Esophagus squamous epithelium (tissue), 5 donors: ENCODE measurements at regions not wholly inside any gene's neighbourhood (a gene's known extent, or its start where the extent isn't known, plus 50 kb on each side); places are given as distances from the start of the nearest gene placed in this dataset.

Experiments used
- DNase-seq: peaks from one replicate; lab custom pipeline; 2025; lab: John Stamatoyannopoulos, UW
- H3K27ac ChIP-seq, 4 donors: fragments of 200-600 bp; sonication (generic); one replicate each; pipeline ENCODE4 v1.5.1; 2016 to 2019; ENCODE audit warnings: mild to moderate bottlenecking in 1 of 4
- H3K27me3 ChIP-seq, 4 donors: fragments of 200-600 bp; sonication (generic); 1 replicate in 3 of 4; 2 replicates in 1 of 4; pipeline versions ENCODE4 v1.5.1 to v1.6.0; 2017 to 2021; ENCODE audit warnings: antibody characterized with exemption in 1 of 4
- H3K36me3 ChIP-seq, 3 donors: fragments of 200-600 bp; sonication (generic); one replicate each; pipeline ENCODE4 v1.5.1; 2016 to 2019
- H3K4me1 ChIP-seq, 3 donors: fragments of 200-600 bp; sonication (generic); one replicate each; pipeline ENCODE4 v1.5.1; 2017 to 2019
- H3K4me3 ChIP-seq, 4 donors: fragments of 200-600 bp; sonication (generic); 1 replicate in 3 of 4; 2 replicates in 1 of 4; pipeline ENCODE4 v1.5.1; 2016 to 2019; ENCODE audit warnings: mild to moderate bottlenecking in 2 of 4, moderate library complexity in 1 of 4
- H3K9me3 ChIP-seq, 3 donors: fragments of 200-600 bp; sonication (generic); one replicate each; pipeline ENCODE4 v1.5.1; 2016 to 2019
- POLR2A ChIP-seq, 4 donors: fragments of 450-650 bp; IDR thresholded peaks; one replicate each; pipeline ENCODE4 v1.6.1; 2017; ENCODE audit warnings: antibody characterized with exemption in 4 of 4, mild to moderate bottlenecking in 4 of 4, moderate library complexity in 3 of 4
- WGBS, 2 donors: methylation state at CpG; one replicate each; pipeline ENCODE4 v1.1.5; 2018; 5-methylcytosine and 5-hydroxymethylcytosine counted together
- intact Hi-C: fragments of 100-400 bp; cut with DNase I; formaldehyde crosslinking; loops from one replicate; pipeline ENCODE4 v1.15.0; 2022
- TF ChIP-seq, protein P1 (sequence below), 6 experiments: fragments of 450-650 bp in 4 of 6; fragments of 200-600 bp in 2 of 6; sonication (generic) in 2 of 6; IDR thresholded peaks; one replicate each; pipeline ENCODE4 v1.5.1; 2016 to 2019; ENCODE audit warnings: antibody characterized with exemption in 6 of 6, mild to moderate bottlenecking in 4 of 6, moderate library complexity in 4 of 6
- donor health status: DM: yes; HTN: yes; CAD: no.

GRCh38 chr1:228823200-228823599, 87.9 kb downstream of the RHOU start:
- TF ChIP-seq, protein P1, sequence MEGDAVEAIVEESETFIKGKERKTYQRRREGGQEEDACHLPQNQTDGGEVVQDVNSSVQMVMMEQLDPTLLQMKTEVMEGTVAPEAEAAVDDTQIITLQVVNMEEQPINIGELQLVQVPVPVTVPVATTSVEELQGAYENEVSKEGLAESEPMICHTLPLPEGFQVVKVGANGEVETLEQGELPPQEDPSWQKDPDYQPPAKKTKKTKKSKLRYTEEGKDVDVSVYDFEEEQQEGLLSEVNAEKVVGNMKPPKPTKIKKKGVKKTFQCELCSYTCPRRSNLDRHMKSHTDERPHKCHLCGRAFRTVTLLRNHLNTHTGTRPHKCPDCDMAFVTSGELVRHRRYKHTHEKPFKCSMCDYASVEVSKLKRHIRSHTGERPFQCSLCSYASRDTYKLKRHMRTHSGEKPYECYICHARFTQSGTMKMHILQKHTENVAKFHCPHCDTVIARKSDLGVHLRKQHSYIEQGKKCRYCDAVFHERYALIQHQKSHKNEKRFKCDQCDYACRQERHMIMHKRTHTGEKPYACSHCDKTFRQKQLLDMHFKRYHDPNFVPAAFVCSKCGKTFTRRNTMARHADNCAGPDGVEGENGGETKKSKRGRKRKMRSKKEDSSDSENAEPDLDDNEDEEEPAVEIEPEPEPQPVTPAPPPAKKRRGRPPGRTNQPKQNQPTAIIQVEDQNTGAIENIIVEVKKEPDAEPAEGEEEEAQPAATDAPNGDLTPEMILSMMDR (IDR thresholded peaks at IDR 0.05) = no peak
- TF ChIP-seq POLR2A (IDR thresholded peaks at IDR 0.05) = no peak
- Histone ChIP-seq H3K9me3 (no peaks in the 10 kb centered on the region), H3K4me3 (no peak overlapping the region), H3K4me1 (no peaks in the 10 kb centered on the region), H3K27me3 (no peaks in the 10 kb centered on the region), H3K36me3 (no peaks in the 10 kb centered on the region), H3K27ac (no peak overlapping the region)
- intact Hi-C loops = no loop called here
- WGBS, 2 donors = 41 to 49% methylated on average over 3 of the region's 3 CpGs
- DNase-seq = no peak

DNA sequence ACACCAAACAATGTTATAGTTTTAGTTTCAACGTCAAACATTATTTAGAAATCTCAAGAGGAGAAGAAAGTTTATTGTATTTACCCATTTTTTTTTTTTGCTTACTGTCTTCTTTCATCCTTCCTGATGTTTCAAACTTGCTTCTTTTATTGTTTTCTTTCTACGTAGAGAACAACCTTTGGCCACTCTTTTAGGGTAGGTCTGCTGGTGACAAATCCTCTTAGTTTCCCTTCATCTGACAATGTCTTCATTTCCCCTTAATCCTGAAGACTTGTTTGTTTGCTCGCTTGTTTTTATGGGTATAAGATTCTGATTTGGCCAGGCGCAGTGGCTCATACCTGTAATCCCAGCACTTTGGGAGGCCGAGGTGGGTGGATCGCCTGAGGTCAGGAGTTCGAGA, 89.1 kb downstream of the RHOU start:
- H3K4me1 ChIP-seq = no peaks in the 10 kb centered on the region
- H3K27me3 ChIP-seq = no peaks in the 10 kb centered on the region
- 87 to 96% methylated on average over 5 to 7 of the region's 7 CpGs for WGBS, 2 donors
- H3K9me3 ChIP-seq = no peaks in the 10 kb centered on the region
- intact Hi-C loops = no loop called here
- H3K36me3 ChIP-seq = no peaks in the 10 kb centered on the region
- DNase-seq = no peak
- TF ChIP-seq, protein P1 (IDR thresholded peaks at IDR 0.05) = no peak
- TF ChIP-seq POLR2A (IDR thresholded peaks at IDR 0.05) = no peak
- H3K27ac ChIP-seq = no peak overlapping the region
- no peak overlapping the region for H3K4me3 ChIP-seq

- no peak overlapping the region for H3K27ac ChIP-seq
- no peak for DNase-seq
- no peaks in the 10 kb centered on the region for H3K36me3 ChIP-seq
- no peak for TF ChIP-seq POLR2A (IDR thresholded peaks at IDR 0.05)
- TF ChIP-seq, protein P1 (IDR thresholded peaks at IDR 0.05) = no peak
- intact Hi-C loops = no loop called here
- H3K9me3 ChIP-seq = no peaks in the 10 kb centered on the region
- H3K4me1 ChIP-seq = no peaks in the 10 kb centered on the region
- no peak overlapping the region for H3K4me3 ChIP-seq
- no peaks in the 10 kb centered on the region for H3K27me3 ChIP-seq
Measured at GRCh38 chr1:228825041-228825440, 89.8 kb downstream of the RHOU start.

DNA sequence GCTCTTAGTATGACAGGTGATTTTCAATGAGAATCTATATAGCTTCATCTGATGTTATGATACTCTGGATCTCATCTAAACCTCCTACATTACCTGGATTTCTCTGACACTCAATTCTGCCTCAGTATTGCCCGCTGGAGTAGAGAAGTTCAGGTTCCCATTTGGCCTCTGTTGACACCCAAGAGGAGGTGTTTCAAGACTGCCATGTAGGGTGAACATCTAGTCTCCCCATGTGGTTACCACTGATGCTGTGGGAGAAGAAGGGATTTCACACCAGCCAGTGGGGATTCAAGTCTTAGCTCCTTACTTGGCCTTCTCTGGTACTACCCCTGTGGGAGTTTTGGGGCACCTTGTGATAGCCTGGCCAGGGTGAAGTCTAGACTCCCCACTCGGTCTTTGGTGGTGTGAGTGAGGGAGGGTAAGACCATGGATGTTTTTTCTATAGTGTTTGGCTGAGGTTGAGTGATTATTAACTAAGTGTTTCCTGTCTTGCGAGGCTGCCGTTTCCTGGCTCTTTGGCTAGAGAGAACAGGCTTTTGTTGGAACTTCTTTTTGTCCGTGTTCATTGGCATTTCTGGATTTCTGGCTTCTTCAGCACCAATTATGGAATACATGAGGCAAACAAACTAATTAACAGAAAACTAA, 90.7 kb downstream of the RHOU start:
- H3K9me3 ChIP-seq = no peaks in the 10 kb centered on the region
- H3K27me3 ChIP-seq = no peaks in the 10 kb centered on the region
- DNase-seq = no peak
- H3K4me3 ChIP-seq = no peak overlapping the region
- H3K27ac ChIP-seq = no peak overlapping the region
- WGBS, 2 donors = 47 to 57% methylated on average over 4 to 5 of the region's 5 CpGs
- TF ChIP-seq POLR2A (IDR thresholded peaks at IDR 0.05) = no peak
- TF ChIP-seq, protein P1 (IDR thresholded peaks at IDR 0.05) = no peak
- H3K36me3 ChIP-seq = no peaks in the 10 kb centered on the region
- intact Hi-C loops = no loop called here
- H3K4me1 ChIP-seq = peaks cover 0 to 2% (median 0%) of the 10 kb centered on the region in 3 donors

- TF ChIP-seq, protein P1 (IDR thresholded peaks at IDR 0.05) = no peak
- peak in 1 of 4 donors; percentile 7 for TF ChIP-seq POLR2A (IDR thresholded peaks at IDR 0.05)
- no peaks in the 10 kb centered on the region for H3K27me3 ChIP-seq
- peaks cover 0 to 5% (median 0%) of the 10 kb centered on the region in 3 donors for H3K4me1 ChIP-seq
- H3K9me3 ChIP-seq = no peaks in the 10 kb centered on the region
- H3K27ac ChIP-seq = no peak overlapping the region
- WGBS, 2 donors = 42 to 63% methylated on average over 3 of the region's 3 CpGs
- H3K4me3 ChIP-seq = no peak overlapping the region
- no peaks in the 10 kb centered on the region for H3K36me3 ChIP-seq
- intact Hi-C loops = no loop called here
- no peak for DNase-seq
Measured at GRCh38 chr1:228827019-228827418, 91.7 kb downstream of the RHOU start.
